NCI-H1092 treated with DMSO at 0.1 percent for 48 hours (cell line): ENCODE measurements at regions not wholly inside any gene's neighbourhood (a gene's known extent, or its start where the extent isn't known, plus 50 kb on each side); places are given as distances from the start of the nearest gene placed in this dataset.
"Not testable (repeated sequence)": the region's sequence is repeated elsewhere in the genome, so short reads cannot be mapped to it uniquely, and the experiment has no call there.

Experiments used
- DNase-seq: peaks from one replicate; lab custom pipeline; 2025; lab: John Stamatoyannopoulos, UW

DNA sequence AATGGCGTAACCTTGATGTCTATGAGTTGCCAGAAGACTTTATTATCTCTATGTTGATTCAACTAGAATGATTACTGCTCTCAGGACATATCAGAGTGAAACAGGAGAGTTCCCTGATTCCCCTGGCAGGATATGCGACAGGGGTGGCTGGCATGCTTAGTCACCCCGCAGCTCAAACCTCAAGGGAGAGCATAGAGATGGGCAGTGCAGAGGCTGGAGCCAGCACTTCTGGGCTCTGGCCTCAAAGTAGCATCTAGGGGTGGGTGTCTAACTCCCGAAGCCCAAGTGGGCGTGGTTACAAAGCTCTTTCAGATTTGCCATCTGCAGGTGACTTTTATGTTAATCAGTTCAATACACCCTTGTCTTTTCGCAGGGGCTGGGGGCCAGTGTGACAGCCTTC is 391.6 kb downstream of the ADCYAP1 start:
- DNase-seq, result no peak

DNA sequence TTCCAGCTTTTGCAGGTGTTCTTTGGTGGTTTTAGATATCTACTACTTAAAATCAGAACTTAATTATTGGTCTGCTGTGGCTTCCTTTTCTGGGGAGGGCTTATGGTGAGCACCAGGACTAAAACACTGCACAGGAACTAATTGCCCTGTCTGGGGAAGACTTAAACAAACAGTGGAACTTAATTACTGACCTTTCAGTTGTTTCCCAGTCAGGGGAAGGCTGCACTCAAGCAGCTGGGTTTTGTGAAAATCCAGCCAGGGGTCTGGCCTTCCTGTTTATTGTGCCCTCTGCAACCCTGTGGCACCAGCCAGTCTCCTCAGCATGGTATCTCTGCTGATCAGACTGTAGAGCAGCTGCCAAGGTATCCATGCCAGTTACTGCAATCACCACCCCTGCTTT is 398.2 kb downstream of the ADCYAP1 start:
- no peak for DNase-seq

DNA sequence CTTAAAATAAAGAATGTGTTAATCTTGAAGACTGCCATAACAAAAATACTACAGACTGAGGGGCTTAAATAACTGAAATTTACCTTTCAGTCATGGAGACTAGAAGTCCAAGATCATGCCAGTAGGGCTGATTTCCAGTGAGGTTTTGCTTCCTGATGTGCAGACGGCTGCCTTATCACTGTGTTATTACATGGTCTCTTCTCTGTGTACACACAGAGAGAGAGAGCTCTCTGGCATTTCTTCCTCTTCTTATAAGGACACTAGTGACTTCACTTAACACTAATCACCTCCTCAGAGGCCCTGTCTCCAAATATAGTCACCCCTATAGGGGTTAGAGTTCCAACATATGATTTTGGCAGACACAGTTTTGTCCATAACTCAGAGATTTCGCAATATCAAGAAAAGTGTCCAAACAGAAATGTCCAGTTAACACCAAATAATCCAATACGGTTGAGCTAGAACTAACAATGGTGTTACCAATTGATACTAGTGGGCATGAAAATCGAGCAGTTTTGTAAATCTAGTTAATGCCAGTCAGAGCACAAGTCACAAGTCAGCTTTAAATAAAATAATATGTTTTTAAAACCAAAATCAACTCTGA is 399.8 kb downstream of the ADCYAP1 start:
- DNase-seq, result no peak

DNA sequence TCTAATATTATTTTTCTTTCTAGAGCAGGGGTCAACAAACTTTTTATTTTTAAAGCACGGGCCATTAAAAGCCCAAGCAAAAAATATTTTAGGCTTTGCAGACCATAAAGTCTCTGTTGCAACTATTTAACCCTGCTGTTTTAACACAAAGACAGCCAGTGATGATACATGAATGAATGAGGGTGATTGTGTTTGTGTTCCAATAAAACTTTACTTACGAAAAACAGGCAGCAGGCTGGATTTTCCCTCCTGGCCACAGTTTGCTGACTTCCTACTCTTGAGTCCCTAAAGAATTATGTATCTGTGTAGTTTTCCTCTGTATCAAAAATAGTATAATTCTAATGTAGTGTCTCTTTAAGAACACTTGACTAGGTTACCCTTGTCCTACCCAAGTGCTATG is 402.0 kb downstream of the ADCYAP1 start:
- DNase-seq, result no peak

DNA sequence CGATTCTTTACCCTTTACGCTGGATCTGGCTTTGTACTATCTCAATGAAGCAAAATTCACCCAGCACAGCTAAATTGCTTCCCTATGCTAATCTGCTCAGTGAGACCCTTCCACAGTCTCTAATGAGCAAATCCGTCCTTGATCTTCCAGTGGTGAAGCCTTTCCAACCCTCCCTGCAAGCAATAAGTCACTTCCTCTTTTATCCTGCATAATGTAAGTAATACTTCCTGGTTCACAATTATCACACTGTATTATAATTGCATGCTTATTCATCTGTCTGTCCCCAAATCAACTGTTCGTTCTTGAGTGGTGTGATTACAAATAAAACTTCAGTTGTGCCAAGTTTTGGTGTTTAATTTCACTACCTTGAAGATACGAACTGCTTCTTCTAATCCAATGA is 404.0 kb downstream of the ADCYAP1 start:
- DNase-seq, result no peak

DNA sequence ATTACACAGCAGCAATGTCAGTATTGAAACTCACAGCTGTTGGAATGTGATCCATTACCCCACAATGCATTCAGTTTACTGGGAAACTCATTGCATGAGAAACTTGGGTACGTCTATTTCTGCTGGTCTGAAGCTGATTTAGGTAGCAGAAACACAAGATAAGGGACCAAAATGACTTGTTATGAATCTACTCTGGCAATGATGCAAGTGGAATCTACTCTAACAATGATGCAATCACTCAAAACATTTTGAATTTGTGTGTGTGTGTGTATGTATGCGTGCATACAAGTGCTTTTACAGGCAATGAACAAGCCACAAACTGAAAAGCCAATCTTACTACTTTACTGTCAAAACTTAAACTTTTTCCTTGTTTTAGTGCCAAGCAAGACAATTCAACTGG is 406.7 kb downstream of the ADCYAP1 start:
- no peak for DNase-seq

DNA sequence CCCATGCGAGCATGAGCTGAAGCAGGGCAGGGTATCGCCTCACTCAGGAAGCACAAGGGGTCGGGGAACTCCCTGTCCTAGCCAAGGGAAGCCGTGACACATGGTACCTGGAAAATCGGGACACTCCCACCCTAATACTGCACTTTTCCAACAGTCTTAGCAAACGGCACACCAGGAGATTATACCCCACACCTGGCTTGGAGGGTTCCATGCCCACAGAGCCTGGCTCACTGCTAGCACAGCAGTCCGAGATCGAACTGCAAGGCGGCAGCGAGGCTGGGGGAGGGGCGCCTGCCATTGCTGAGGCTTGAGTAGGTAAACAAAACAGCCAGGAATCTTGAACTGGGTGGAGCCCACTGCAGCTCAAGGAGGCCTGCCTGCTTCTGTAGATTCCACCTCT is 430.7 kb downstream of the ADCYAP1 start:
- not testable (repeated sequence) for DNase-seq

DNA sequence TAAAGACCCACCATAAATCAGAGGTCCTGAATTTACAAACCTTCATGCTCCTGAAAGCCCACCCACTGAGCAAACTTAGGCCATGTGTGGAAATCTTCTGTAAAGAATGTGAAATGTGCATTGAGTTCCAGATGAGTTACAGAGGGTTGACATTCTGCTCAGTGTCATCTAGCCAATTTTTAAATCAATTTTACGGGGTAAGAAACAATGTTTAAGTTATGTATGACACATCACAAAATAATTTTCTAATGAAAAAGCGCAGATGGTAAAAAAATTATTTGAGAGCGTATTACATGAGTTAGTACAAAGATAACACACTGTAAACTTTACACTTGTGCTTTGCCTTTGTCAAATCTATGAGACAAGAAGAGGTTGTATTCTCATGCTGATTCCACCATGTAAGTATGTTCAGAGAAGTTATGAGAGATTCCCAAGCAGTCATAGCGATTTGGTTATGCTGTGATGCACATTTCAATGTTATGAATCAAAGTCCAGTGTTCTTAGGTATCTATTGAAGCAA is 446.3 kb downstream of the ADCYAP1 start:
- DNase-seq, result no peak

DNA sequence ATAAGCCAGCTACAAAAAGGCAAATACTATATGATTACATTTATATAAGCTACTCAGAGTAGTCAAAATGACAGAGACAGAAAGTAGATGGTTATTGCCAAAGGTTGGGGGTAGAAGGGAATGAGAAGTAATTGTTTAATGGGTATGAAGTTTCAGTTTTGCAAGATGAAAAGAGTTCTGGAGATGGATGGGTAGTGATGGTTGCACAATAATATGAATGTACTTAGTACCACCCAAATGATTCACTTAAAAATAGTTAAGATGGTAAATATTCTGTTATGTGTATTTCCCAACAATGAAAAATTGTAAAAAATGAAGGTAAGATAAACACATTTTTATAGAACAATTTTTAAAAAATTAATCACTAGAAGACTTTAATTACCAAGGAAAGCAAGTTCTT is 448.4 kb downstream of the ADCYAP1 start:
- no peak for DNase-seq

DNA sequence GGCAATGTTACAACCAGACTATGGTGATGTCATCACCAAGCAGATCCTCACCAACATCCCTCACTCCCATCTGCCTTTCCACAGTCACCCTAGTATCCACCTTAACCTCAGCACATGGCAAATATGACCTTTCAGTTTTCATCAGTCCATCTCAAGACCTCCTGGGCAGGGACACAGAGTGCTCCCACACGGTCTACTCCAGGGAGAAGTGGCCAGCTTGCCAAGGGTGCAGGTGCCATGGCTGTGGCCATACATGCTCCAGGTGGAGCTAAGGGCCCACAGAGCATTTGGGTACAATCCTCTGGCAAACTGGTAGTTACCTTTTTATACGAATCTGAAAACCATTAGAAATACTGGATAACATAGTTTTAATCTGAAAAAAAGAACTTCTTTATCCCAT is 453.1 kb downstream of the ADCYAP1 start:
- DNase-seq, result no peak

DNA sequence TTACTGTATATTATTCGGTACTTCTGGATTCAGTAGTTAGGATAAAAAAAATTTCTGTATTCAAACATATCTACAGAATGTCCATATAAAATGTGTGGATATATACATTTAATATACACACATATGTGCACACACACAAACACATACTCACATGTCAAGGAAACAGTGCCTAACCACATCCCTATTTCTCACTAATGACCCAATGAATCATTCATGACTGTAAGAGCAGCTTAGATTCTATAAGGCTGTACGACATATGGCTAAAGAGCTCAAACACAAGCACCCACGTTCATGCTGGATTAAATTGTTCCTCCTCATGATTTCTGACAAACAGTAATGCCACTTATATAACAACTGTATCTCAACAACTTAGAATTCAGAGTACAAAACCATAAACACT is 457.3 kb downstream of the ADCYAP1 start:
- DNase-seq, result no peak

DNA sequence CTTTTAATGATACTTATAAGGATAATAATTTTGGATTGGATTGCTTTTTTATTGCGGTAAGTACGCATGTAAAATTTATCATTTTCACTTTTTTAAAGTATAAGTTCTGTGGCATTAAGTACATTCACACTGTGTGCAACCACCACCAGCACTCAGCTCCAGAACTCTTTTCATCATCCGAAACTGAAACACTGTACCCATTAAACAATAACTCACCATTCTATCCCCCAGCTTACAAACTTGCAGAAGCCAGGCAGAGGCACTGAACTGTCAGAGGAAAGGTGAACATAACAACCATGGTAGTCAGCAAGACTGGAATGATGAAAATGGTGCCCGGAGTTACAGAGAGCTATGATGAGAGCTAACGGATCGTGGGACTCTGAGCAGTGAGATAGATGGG is 465.9 kb downstream of the ADCYAP1 start:
- DNase-seq, result no peak

DNA sequence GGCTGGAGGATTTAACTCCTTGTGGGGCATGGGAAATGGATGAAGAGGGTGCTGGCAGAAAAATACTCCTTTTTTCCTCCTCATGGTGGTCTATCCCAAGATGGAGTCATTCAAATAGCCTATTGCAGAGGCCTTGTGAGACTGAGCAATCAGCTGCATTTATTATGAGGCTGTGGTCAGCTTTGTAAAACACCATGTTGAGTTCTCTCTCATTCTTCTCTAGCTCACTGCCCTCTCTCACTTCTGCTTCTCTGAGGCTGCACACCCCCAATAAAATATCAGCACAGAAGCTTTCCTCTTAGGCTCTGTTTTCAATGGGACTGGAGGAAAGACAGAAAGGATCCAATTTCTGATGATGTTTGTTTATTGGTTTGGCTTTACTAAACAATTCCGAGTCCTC is 467.1 kb downstream of the ADCYAP1 start:
- DNase-seq, result no peak

DNA sequence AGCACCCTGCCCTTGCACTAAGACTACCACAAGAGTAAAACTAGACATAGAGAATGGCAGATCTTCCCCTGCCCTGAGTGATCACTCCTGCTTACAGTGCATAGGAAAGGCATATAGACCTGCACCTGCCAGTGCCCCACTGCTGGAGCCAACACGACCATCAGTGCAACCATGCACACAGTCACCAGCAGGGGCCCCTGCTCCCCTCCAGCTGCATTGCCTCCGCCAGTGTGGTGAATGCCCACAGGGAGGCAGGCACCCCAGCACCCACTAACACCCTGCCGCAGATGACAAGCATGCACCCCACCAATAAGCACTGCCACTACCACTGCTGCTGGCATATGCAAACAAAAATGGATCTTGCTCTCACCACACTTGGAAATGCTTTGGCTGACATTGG is 478.8 kb downstream of the ADCYAP1 start:
- no peak for DNase-seq

DNA sequence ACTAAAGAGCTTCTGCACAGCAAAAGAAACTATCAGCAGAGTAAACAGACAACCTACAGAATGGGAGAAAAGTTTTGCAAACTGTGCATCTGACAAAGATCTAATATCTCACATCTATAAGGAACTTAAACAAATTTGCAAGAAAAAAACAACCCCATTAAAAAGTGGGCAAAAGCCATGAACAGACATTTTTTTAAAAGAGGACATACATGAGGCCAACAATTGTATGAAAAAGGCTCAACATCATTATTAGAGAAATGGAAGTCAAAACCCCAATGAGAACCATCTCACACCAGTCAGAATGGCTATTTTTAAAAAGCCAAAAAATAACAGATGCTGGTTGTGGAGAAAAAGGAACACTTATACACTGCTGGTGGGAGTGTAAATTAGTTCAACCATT is 483.8 kb downstream of the ADCYAP1 start:
- DNase-seq, result not testable (repeated sequence)

DNA sequence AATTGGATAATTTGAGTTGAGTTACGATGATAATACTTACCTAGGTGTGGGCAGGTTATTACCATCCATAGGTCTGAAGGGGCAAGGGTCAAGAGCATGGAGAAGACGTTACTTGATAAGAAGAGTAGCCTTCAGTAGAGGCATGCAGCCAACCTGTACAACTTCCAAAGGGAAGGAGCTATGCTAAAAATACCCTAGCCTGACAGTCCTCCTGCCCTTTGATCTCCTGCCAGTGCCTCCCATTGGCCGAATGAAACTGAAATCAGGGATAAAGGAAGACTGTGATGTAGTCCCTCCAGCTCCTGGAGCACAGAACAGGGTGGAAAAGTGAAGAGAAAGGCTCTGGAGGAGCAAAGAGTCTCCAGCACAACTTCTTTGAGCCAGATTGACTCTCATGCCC is 487.4 kb downstream of the ADCYAP1 start:
- DNase-seq, result no peak

DNA sequence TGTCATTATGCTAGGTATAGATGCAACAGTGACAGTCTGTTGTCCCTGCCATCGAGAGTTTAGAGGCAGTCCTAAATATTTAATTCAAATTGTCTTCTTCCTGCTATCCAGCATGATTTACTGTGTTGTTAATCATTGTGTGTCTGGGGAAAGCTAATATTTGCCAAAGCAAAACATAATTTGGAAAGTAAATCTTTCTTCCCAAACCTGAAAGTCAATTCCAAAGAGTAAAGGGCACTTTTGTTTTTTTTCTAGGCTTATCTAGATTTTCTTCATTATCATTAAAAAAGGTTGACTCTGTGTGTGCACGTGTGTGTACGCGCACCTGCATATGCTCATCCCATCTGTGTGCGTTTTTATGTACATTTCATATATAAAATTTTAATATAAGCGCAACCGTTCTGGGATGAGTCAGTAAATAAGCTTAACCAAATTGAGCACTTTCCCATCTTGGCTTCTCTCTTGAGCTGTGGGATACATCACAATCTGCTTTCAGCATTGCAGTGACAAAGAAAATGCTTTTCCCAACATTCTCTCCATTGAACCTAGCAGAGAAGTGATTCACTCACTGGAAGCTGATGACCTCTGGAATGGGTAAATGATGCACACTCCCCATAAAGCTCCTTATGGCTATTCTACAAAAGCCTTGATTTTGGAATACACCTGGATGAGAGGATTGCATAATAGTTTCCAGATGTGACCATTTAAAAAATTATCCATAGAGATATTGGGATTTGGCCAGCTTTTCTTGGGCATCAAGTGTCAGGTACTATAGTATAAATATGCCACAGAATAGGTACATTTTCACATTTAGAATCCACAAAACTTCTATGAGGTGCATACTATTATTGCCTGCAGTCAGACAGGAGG is 488.4 kb downstream of the ADCYAP1 start:
- DNase-seq, result no peak

DNA sequence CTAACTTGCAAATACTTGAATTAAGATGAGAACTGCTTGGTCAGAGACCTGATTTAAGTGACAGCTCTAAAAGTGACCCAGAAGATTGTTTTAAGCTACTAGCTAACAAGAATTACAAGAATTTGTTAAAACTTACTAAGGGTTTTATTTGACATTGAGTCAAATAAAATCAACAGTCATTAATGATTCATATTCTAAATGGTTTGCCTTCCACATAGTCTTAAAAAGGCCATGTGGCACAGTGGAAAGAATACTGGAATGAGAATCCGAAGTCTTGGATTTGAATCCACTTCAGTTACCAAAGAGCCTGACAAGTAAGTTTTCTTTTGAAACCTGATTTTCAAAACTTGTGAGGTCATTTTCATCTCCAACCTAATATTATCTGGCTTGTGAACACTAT is 489.3 kb downstream of the ADCYAP1 start:
- DNase-seq, result no peak

DNA sequence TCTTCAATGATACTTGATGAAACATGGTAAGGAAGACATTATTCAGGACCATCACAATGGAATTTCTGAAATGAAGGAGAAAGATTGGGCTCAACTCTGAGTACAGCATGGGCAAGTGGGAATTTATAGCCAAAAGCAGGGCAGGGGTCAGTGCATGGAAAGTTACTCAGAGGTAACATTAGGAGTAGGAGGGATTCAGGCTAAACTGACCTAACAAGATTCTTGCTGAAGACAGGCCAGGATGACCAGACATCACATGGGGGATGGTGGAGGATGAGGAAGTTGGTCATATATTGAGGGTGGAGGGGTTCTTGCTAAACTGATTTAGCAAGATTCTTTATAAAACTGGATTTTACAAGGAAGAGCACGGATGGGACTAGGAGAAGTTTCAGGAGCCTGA is 489.8 kb downstream of the ADCYAP1 start:
- no peak for DNase-seq

DNA sequence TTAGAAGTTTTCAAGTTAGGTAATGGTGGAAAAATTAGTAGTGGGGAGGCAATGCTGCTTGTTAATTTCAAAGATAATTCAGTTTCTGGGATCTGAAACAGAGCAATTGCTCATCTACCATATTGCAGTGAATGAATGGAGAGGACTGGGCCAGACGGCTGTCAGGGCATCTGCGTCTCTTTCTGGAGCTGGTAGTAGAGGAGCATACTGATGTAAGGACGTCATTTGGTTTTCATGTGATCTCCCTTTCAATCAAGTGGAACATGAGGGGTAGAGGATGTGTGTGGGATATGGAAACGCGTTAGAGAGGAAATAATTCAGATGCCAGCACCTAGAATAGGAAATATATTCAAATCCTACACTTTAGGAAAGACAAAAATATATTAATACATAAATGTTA is 490.3 kb downstream of the ADCYAP1 start:
- DNase-seq, result no peak

DNA sequence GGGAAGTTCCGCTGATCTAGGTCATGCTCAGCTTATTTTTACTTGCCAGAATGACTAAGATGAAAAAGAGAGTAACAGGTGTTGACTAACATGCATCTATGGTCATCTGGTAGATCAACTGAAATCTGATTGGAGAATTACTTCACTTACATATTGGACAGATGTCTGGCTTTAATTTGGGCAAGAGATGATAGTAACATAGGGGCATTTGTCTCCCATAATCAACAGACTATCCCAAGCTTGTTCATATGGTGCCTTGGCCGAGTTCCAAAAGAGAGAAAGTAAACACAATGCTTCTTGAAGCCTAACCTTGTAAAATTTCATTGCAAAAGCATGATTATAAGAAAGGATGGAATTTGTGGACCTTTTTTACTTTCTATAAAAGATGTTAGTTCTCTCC is 503.7 kb downstream of the ADCYAP1 start:
- DNase-seq, result peak; percentile 18

DNA sequence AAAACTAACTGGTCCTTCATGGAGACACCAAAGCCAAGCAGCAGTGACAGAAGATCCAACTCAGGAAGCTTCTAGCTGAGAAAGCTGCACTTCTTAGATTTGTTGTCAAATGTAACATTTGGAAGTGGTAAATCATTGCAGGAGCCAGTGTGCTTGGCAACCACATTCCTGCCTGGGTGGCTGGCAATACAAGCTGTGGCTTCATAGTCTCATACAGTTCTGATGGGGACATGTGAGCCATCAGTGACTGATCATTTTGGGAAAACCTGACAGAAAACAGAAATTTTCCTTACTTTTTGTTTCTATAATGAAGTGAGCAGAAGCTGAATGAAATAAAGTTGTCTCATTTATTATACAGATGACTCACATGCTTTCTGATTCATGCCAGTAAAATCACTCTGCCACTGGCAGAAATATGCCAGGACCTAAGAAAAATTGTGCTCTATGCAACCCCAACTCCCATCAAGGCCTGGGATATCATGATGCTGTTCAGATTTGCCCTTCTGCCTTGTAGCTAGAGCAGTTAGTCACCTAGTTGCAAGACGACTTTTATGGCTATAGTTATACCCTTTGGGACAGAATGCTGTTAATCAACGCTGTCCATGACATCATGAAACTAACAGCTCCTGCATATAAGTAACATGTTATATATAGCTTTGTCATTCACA is 508.1 kb downstream of the ADCYAP1 start:
- no peak for DNase-seq

DNA sequence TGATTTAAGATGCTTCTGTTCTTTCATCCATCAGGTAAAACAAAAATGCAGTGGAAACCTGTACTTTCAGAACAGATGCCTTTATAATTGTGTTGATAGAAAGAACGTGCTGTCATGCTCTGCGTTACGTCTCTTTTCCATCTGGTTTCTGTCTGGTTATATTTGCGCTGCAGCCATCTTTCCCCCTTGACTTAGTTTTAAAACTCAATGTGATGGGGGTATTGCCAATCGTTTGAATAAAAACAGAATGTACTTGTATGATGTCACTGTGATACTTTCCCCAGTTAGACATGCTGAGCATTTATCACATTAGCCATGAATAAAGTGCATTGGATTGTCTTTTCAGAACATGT is 508.6 kb downstream of the ADCYAP1 start:
- no peak for DNase-seq
